GM19239 (cell line): ENCODE measurements at regions not wholly inside any gene's neighbourhood (a gene's known extent, or its start where the extent isn't known, plus 50 kb on each side); places are given as distances from the start of the nearest gene placed in this dataset.
"Not testable (repeated sequence)": the region's sequence is repeated elsewhere in the genome, so short reads cannot be mapped to it uniquely, and the experiment has no call there.

ENCODE experiments used
- DNase-seq: peaks from one replicate; pipeline ENCODE4 v3.0.0; 2011; ENCODE audit warnings: low spot score; ENCODE audit not compliant: insufficient read length
- FAIRE-seq: peaks from 2 replicates; lab custom pipeline; 2011; peaks lifted over from hg19 to GRCh38; lab: Jason Lieb, UNC

DNA sequence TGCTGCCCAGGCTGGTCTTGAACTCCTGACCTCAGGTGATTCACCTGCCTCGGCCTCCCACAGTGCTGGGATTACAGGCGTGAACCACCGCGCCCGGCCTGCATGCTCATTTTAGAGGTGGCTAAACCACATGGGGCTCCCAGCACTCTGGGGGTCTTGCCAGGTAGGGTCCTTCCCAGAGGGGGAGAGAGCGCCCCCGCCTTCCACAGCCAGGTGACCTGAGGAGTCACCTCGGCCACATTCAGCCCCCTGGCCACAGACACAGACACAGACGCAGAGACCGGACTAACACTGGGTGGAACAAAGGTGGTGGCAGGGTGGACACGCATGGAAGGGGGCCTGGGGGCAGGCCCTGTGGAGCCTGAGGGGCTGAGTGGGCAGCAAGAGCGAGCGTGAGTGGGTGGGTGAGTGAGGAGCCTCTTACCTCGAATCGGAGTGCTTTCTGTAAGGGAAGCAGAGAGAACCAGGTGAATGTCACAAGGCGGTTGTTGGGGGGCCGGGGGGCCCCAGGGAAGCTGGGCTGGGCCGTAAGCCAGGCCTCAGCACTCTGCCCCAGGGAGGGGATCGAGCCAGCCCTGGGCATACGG is 80.1 kb downstream of the PTPRS start:
- no peak for FAIRE-seq
- DNase-seq, result no peak

DNA sequence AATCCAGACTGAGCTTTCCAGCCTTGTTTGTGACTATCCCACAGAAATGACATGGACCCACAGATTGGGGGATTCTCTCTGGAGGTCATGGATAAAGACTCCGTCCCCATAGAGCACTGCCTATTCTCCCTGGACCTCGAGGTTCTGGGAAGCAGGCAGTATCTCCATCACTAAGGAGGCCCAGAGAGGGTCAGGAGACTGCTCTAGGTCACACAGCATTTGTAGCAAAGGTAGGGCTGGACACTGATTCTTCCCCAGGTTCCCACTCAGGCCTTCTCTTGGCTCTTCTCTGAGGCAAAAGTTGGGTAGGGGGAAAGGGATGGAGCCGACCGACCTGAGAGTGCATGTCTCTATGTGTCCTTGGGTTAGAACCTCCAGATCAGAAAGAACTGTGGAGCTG is 80.9 kb downstream of the PTPRS start:
- FAIRE-seq (no peak), DNase-seq (no peak)

GRCh38 chr19:5257155-5258045 is 83.2 kb downstream of the PTPRS start:
- DNase-seq (no peak), FAIRE-seq (no peak)

DNA sequence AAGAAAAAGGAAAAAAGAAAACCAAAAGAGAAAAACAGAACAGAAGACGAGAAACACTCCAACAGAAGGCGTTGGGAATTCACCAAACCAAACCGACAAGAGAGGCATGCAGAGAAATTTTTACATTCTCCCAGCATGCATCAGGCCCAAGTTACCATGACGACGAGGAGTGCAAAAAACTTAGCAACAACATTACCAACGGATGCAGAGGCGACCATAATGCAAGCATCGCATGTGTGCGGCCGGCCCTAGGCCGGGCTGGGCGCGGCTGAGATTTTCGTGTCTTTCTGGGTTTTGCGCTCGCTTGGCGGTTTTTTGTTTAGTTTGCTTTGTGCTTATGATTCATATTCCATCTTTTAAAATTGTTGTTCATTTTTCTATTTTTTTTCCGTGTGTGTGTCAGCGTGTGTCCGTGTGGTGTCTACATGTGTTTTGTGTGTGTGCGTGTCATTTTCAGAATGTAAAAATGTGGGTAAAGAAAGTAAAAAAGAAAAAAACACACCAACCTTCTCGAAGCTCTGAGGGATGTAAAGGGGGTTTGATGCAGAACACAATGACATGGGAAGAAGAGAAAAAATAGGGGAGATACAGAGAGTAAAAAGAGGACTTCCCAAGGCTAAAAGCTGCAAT is 84.9 kb downstream of the PTPRS start:
- FAIRE-seq (no peak), DNase-seq (no peak)

- DNase-seq (no peak), FAIRE-seq (no peak)
These were observed 85.7 kb downstream of the PTPRS start for GRCh38 chr19:5254944-5255343.

DNA sequence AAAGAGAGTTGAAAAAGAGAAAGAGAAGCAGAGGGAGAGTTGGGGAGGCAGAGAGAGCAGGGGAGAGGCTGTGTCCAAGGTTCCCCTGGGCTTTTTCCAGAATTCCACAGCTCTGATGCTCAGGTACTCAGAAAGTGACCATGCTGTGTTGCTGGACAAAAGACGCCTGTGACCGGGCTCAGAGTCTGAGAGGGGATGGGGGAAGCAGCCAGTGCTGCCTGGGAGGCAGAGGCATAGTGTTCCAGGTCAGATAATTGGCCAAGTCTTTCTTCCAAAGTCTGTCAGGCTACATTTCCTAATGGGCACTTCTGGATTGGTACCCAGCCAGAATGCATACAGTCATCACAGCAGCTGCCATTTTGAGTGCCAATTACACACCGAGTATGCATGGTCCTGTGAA is 86.1 kb downstream of the PTPRS start:
- FAIRE-seq (no peak), DNase-seq (no peak)

DNA sequence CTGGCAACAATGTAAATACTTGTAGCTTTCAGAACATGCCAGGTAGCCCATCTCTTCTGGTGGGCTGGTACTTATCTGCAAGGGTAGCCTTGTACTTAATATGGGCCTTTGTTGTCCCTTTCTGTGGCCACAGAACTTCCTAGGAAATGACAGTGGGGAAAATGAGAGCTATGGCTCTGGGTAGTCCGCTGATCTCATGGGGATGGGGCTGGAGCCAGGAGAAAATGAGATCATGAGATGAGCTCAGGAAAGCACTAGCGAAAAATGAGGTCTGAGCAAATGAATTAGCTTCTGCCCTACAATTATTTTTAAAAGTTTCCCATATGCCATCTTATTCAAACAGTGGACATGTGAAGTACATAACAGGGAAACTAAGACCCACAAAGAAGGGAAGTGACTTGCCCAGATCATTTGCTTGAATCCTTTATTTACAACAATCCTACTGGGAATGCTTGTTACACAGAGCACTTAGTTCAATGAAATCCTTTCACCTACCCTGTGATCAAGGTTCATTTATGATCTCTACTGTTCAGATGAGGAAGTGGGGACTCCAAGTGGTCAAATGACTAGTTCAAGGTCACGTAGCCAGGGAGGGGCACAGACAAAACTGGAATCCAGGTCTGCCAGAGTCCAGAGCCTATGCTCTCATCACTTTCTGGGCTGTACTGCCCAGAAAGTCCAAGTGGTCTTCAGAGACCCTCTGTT is 87.1 kb downstream of the PTPRS start:
- DNase-seq (no peak), FAIRE-seq (no peak)

- DNase-seq (no peak), FAIRE-seq (no peak)
These were observed 89.2 kb downstream of the PTPRS start for GRCh38 chr19:5251096-5252065.

DNA sequence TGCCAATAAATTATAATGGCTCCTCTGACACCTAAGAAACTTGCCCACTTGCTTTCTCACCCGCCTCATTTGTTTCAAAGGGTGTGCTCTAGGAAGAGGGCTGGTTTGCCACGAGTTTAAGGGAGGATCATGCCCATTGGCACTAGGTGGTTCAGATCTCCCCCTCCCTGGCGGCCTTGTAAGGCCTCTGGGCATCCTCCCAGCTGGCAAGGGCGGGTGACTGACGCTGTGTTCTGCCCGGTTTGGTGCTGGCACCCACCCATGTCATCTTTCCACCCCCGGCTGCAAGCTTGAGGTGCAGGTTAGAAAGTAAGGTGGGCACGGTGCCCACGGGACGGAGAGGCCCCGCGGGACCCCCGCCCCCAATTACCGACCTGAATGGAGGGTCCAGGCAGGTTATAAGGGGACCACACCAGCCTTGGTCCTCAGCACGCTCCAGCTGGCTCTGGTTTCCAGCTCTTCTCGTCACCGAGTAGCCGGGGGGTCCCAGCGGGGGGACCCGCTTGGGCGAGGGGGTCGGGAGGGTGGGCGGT is 90.4 kb downstream of the PTPRS start:
- FAIRE-seq (no peak), DNase-seq (no peak)

- DNase-seq (no peak), FAIRE-seq (no peak)
These were observed 91.1 kb downstream of the PTPRS start for GRCh38 chr19:5249526-5249925.

DNA sequence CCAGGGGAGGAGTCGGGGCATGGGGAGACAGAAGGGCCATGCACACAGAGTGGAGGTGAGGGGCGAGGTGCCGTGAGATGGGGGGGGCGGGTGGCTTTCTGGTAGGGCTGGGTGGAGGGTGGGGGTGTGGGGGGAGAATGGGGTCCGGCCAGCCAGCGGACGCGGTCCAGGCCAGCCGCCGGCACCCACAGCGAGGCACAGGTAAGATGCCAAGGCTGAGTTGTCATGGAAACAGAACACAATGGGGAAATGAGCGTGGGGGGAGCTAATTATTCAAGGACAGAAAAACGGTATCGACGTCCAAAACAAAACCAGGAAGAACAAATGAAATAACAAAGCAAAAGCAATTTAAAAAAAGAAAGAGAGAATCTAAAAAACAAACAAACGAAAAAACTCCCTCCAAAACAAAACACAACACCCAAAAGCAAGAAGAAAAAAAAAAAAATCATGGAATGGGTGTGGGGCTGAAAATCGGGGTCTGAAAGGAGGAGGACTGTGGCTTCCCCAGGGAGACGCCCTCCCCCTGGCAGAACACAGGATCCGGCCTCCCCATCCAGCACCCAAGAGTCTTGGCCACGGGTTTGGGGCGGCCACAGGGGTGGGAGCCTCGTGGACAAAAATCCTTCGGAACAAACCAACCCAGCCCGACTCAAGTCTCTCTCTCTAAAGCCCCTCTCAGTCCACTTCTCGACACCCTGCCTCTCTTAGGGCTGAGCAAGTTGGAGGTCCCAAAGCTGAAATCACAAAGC is 92.5 kb downstream of the PTPRS start:
- DNase-seq (no peak), FAIRE-seq (no peak)

DNA sequence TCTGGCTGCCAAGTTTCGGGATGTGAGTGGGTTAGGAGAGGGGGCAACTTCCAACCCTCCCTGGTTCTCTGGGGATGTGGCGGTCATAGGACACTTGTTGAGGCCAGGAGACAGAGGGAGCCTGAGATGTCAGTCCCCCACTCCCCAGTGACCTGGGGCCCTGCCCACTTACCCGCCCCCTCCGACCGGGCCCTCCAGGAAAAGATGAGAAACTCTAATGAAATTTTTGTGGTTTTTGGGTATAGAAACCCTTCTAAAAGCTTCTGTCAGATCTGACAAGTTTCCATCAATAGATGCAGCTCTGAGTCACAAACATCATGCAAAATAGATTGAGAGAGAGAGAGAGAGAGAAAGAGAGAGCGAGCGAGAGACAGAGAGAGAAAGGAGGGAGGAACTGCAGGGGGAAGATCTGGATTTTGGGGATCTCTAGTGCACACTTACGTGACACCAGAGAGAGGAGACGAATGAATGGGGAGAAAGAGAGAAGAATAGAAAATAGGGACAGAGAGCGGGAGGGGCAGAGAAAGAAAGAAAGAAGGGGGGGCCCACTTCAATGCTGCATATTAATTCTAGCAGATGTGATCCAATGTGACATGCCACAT is 94.0 kb downstream of the PTPRS start:
- FAIRE-seq (no peak), DNase-seq (no peak)

GRCh38 chr19:5245631-5246553 is 94.7 kb downstream of the PTPRS start:
- no peak for DNase-seq
- no peak for FAIRE-seq

DNA sequence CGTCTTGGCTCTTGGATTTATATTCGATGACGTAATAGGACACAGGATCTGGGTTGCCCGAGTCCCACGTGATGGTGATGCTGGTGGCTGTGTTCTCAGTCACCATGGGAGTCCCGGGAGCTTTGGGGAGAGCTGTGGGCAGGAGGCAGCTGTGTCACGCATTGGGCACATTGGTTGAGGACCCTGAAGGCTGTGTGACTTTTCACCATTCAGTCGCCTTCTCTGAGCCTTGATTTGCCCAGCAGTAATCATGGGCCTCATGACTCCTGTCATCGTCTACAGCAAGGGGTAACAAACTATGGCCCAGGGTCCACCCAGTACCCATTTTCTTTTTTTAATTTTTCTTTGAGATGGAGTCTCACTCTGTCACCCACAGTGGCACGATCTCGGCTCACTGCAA is 96.3 kb downstream of the PTPRS start:
- FAIRE-seq, result no peak

GRCh38 chr19:5243878-5244277 is 96.7 kb downstream of the PTPRS start:
- FAIRE-seq (no peak), DNase-seq (no peak)

More for the DNA sequence above, 96.3 kb downstream of the PTPRS start:
- no peak for DNase-seq

- FAIRE-seq, result not testable (repeated sequence)
These were observed 98.7 kb downstream of the PTPRS start for GRCh38 chr19:5241896-5242295.

GRCh38 chr19:5240011-5240410 is 100.6 kb downstream of the PTPRS start:
- DNase-seq, result no peak
- no peak for FAIRE-seq

More at GRCh38 chr19:5241896-5242295, 98.7 kb downstream of the PTPRS start:
- DNase-seq, result not testable (repeated sequence)
